GM20000 (cell line): ENCODE measurements at regions not wholly inside any gene's neighbourhood (a gene's known extent, or its start where the extent isn't known, plus 50 kb on each side); places are given as distances from the start of the nearest gene placed in this dataset.

Experiments used
- DNase-seq: peaks from one replicate; pipeline ENCODE4 v3.0.0; 2012; ENCODE audit warnings: low spot score
- TF ChIP-seq, protein P1 (sequence below): IDR thresholded peaks from 2 replicates; pipeline ENCODE4 v1.5.1; 2012; ENCODE audit warnings: mild to moderate bottlenecking, control low read depth; ENCODE audit errors: extremely low read depth, missing control alignments

DNA sequence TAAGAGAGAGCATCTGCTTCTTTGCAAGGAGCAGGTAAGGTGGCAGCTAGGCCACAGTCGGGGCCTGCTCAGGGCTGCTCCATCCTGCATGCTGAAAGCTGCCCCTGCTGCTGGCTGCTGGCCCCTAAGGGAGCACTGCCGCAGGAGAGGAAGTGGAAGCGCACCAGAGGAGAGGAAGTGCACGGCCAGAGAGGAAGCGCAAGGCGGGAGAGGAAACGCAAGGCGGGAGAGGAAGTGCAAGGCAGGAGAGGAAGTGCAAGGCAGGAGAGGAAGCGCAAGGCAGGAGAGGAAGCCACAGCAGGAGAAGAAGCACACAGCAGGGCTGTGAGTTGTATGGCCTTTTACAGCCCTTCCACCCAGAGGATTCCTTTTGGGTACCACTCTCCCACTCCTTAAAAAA, 539.0 kb upstream of the TNP1 start:
- TF ChIP-seq, protein P1, sequence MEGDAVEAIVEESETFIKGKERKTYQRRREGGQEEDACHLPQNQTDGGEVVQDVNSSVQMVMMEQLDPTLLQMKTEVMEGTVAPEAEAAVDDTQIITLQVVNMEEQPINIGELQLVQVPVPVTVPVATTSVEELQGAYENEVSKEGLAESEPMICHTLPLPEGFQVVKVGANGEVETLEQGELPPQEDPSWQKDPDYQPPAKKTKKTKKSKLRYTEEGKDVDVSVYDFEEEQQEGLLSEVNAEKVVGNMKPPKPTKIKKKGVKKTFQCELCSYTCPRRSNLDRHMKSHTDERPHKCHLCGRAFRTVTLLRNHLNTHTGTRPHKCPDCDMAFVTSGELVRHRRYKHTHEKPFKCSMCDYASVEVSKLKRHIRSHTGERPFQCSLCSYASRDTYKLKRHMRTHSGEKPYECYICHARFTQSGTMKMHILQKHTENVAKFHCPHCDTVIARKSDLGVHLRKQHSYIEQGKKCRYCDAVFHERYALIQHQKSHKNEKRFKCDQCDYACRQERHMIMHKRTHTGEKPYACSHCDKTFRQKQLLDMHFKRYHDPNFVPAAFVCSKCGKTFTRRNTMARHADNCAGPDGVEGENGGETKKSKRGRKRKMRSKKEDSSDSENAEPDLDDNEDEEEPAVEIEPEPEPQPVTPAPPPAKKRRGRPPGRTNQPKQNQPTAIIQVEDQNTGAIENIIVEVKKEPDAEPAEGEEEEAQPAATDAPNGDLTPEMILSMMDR: no peak
- DNase-seq: no peak

DNA sequence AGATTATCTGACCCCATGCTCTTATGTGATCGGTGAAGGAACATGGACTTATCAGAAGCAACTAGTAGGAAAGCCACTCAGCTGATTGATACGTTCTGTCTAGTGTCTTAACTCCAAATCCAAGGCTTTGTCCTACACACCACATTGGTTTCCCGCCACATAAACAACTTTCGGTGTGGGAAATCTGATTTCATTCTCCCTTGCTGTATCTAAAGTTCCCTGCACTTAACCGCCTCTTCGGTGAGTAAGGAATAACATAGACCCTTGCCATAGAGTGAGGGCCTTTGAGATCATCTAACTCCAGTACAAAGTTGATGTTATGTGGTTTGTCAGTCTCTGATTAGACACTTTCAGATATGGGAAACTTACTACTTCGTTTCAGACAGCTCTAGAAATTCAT, 538.2 kb upstream of the TNP1 start:
- TF ChIP-seq, protein P1: no peak
- no peak for DNase-seq

DNA sequence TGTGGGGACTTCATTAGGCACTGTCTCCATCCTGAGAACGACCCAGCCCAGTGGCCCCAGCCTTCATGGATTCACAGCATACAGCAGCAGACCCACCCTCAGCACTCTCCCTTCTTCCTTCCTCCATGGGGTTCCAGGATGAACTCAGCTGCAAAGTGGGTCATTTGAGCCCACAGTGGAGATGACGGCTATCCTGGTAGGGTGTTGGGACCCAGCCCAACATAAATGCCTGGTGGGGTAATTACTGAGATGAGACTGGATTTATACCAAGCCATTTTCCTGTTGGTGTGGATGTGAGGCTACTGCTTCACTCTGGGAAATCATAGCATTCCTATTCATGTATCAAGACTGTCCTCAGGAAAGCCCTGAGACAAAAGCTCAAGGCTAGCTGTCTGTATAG, 536.7 kb upstream of the TNP1 start:
- TF ChIP-seq, protein P1: no peak
- DNase-seq: no peak

GRCh38 chr2:217396165-217396564, 536.3 kb upstream of the TNP1 start:
- TF ChIP-seq, protein P1: no peak

DNA sequence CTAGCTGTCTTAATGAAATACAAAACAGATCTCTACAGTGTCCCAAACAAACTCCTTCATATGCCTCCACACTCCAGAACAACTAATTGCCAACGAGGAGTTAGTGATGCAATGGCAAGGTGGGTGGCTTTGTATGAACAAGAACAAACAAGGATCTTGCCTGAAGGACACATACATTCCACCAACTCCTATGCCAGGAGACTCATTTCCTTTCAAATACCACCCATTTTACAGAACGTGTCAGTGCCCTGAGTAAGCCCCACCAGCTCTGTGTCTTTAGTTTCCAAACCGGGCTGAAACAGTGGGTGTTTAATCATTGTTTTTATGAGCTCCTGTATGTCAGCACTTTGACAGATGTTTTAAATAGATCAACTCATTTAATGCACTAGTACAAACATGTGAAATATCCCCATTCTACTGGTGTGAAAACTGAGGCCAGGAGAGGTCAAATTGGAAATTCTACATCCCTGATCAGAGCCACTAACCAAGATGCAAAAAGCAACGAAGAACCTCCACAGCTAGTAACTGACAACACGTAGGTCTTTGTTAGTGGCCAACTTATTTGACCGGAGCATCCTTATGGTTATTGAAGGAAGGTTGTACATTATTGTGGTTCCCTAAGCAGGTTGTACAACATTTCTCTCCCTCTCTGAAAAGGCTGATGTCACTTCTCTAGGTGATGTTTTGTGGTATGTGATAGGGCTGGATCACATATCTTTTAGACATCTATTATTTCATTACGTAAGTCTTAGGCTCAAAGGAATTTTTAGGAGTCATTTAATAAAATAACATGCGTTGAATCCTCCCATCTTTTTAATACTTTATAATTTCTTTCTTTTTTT, 534.9 kb upstream of the TNP1 start:
- TF ChIP-seq, protein P1: no peak
- DNase-seq: no peak

More at GRCh38 chr2:217396165-217396564, 536.3 kb upstream of the TNP1 start:
- no peak for DNase-seq

- TF ChIP-seq, protein P1: no peak
- no peak for DNase-seq
Observed at GRCh38 chr2:217393585-217394032, 533.7 kb upstream of the TNP1 start.

DNA sequence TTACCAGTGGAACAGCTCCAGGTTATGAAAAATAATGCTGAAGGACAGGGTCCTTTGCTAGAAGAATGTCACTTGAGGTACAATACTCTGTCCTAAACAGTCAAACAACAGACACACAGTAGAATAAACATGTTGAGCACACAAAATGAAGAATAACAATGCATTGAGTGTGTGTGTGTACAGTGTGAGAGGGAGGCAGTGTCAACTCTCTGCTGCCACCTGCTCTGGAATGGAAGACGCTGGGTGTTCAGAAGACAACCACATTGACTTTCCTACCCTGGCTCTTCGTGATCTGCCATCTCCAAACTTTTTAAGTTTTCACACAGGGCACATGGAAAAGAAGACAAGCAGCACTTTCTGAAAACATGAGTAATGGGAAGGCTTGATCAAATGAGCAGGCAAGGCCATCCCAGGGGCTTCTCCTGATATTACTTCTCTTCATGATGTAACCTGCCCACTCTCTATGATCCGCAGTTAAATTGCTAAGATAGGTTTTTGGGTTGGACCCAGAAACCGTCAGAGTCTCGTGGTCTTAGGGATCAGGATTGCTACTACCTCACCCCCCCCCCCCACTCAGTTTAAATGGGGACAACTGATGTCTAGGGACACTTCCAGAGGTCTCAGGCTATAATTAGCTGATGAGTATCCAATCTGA, 533.2 kb upstream of the TNP1 start:
- DNase-seq: no peak

More for the DNA sequence above, 533.2 kb upstream of the TNP1 start:
- TF ChIP-seq, protein P1: no peak
